Endothelial cell (in vitro differentiated cells): ENCODE measurements at regions not wholly inside any gene's neighbourhood (a gene's known extent, or its start where the extent isn't known, plus 50 kb on each side); places are given as distances from the start of the nearest gene placed in this dataset.

ENCODE experiments used
- DNase-seq: peaks from one replicate; pipeline ENCODE4 v3.0.0; 2021; ENCODE audit warnings: low spot score
- H3K27ac Mint-ChIP-seq: one replicate; pipeline ENCODE4 v1.8.0; 2021; ENCODE audit warnings: mixed read lengths, inconsistent platforms; ENCODE audit not compliant: unreplicated experiment
- H3K27me3 Mint-ChIP-seq: one replicate; pipeline ENCODE4 v1.8.0; 2021; ENCODE audit warnings: mild to moderate bottlenecking, moderate library complexity, mixed read lengths, inconsistent platforms; ENCODE audit not compliant: unreplicated experiment
- H3K36me3 Mint-ChIP-seq: one replicate; pipeline ENCODE4 v1.8.0; 2021; ENCODE audit warnings: mild to moderate bottlenecking, low read depth, mixed read lengths, inconsistent platforms; ENCODE audit not compliant: unreplicated experiment
- H3K4me1 Mint-ChIP-seq: one replicate; pipeline ENCODE4 v1.8.0; 2021; ENCODE audit warnings: mild to moderate bottlenecking, mixed read lengths, inconsistent platforms; ENCODE audit not compliant: unreplicated experiment
- H3K4me3 Mint-ChIP-seq: one replicate; pipeline ENCODE4 v1.8.0; 2021; ENCODE audit warnings: mild to moderate bottlenecking, mixed read lengths, inconsistent platforms; ENCODE audit not compliant: unreplicated experiment
- H3K9me3 Mint-ChIP-seq: one replicate; pipeline ENCODE4 v1.8.0; 2021; ENCODE audit warnings: mixed read lengths, inconsistent platforms; ENCODE audit not compliant: unreplicated experiment
- TF ChIP-seq, protein P1 (sequence below): fragments of 200-600 bp; sonication (generic); IDR thresholded peaks from one replicate; pipeline ENCODE4 v1.5.0; 2021; ENCODE audit warnings: antibody characterized with exemption; ENCODE audit not compliant: unreplicated experiment

DNA sequence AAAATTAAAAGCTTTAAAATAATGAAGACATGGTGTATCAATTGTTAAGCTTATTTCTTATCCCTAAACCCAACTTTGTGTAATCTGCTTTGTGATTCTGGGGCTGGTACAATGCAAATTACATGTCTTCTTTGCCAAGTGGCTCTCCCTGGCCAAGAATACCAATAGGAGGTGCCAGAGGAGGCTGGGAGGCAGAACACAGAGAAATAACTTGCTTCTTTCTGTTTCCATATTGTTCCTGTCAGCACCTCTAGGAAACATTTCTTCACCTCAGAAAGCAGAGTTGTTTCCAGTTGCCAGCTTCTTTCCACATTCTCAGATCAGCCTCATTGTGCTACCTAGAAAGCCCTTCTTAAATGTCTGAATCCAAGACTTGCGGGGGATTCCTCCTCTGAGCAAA is 174.4 kb downstream of the MDFIC start:
- H3K27ac Mint-ChIP-seq = no peak overlapping the region
- TF ChIP-seq, protein P1, sequence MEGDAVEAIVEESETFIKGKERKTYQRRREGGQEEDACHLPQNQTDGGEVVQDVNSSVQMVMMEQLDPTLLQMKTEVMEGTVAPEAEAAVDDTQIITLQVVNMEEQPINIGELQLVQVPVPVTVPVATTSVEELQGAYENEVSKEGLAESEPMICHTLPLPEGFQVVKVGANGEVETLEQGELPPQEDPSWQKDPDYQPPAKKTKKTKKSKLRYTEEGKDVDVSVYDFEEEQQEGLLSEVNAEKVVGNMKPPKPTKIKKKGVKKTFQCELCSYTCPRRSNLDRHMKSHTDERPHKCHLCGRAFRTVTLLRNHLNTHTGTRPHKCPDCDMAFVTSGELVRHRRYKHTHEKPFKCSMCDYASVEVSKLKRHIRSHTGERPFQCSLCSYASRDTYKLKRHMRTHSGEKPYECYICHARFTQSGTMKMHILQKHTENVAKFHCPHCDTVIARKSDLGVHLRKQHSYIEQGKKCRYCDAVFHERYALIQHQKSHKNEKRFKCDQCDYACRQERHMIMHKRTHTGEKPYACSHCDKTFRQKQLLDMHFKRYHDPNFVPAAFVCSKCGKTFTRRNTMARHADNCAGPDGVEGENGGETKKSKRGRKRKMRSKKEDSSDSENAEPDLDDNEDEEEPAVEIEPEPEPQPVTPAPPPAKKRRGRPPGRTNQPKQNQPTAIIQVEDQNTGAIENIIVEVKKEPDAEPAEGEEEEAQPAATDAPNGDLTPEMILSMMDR = no peak
- no peak overlapping the region for H3K4me3 Mint-ChIP-seq
- no peaks in the 10 kb centered on the region for H3K36me3 Mint-ChIP-seq
- no peaks in the 10 kb centered on the region for H3K9me3 Mint-ChIP-seq
- no peak for DNase-seq
- peaks cover 8% of the 10 kb centered on the region for H3K4me1 Mint-ChIP-seq
- H3K27me3 Mint-ChIP-seq = no peaks in the 10 kb centered on the region

DNA sequence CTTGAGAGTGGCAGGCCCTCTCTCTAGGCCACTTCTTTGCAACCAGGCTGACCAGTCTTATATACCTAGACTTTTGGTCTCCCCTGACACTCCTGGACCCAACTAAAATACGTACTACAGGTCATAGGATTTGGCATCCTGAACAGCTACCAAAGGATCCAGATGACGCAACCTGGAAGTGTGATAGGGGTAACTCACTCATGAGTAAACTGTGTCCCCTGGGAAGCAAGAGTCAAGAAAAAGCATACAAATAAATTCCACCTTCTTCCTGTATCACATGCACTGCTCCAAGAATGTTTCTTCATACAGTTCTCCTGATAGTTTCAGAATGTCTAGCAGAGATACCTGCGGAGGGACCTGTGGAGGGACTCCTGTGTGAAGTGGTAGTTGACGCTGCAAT is 172.3 kb downstream of the MDFIC start:
- Mint-ChIP-seq H3K9me3 (no peaks in the 10 kb centered on the region), H3K27ac (no peak overlapping the region), H3K4me3 (no peak overlapping the region), H3K36me3 (no peaks in the 10 kb centered on the region), H3K27me3 (no peaks in the 10 kb centered on the region), H3K4me1 (peaks cover 8% of the 10 kb centered on the region)
- TF ChIP-seq, protein P1 = no peak
- no peak for DNase-seq

DNA sequence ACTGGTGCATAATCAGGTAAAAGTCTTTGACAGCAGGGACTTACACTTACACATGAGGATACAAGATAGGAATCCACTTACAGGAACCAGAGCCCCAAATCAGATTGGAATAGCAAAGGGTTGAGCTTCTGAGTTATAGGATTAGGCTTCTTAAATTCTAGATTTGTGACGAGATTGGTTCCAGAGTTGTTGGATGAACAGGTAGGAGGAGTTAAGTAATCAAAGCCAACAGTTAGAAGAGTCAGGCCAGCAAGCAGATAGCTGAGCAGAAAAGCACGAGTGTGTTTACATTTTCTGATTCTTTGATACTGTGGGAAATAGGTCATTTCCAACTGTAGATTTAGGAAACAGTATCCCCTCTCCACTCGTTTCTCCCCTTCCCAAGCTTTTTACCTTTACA is 167.0 kb downstream of the MDFIC start:
- no peak overlapping the region for H3K4me3 Mint-ChIP-seq
- DNase-seq = no peak
- H3K4me1 Mint-ChIP-seq = peaks cover 11% of the 10 kb centered on the region
- no peaks in the 10 kb centered on the region for H3K36me3 Mint-ChIP-seq
- peaks cover 1% of the 10 kb centered on the region for H3K27me3 Mint-ChIP-seq
- TF ChIP-seq, protein P1 = no peak
- H3K9me3 Mint-ChIP-seq = no peaks in the 10 kb centered on the region
- H3K27ac Mint-ChIP-seq = no peak overlapping the region

DNA sequence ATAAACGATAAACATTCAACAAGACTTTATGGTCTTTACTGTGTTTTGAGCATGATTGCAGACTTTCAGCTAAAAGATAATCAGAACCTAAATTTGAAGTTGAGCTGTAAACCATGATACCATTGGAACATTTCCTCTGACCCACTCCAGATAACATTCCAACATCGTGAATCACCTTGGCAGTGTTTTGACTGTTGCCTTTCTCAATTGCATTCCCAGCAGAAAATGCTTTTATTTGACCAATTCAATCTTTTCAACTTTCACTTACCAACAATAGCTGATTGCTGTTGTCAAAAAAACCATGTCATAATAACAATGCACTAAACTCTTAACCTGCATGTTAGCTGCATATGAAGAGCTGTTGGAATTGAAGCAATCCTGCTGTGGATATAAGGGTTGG is 165.5 kb downstream of the MDFIC start:
- Mint-ChIP-seq H3K27ac (no peak overlapping the region), H3K4me1 (peaks cover 13% of the 10 kb centered on the region), H3K27me3 (peaks cover 1% of the 10 kb centered on the region), H3K4me3 (no peak overlapping the region), H3K36me3 (no peaks in the 10 kb centered on the region), H3K9me3 (no peaks in the 10 kb centered on the region)
- TF ChIP-seq, protein P1 = no peak
- no peak for DNase-seq

DNA sequence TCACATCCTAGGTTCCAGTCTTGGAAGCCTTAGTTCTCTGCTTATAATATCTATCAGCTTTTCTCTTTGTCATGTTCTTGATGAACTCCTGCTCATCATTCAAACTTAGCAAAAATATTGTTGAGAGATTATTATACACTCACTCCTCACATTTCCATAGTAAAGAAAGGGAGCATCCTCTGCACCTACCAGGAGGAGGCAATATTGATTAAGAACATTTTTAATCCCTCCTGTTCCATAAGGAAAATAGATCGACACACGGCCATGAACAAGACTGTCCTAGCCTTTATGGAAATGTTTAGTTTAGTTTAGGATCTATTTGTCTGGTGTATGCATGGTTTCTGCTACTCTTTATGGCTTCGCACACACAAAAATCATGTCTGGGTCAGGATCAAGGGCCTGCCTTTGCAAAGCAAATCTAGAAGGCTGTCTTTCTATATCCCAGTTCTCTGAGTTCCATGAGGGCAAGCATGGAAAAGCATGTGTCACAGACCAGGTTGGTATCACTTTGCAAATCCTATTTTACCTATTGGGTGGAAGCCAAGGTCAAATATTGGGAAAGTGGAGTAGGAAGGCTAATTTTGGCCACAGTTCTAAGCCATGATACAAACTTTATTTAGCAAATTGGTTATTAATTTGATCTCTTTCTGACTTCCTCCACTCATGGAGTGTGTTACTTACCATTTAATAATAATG is 164.4 kb downstream of the MDFIC start:
- Mint-ChIP-seq H3K4me3 (no peak overlapping the region), H3K9me3 (no peaks in the 10 kb centered on the region), H3K27ac (no peak overlapping the region), H3K36me3 (no peaks in the 10 kb centered on the region), H3K27me3 (peaks cover 1% of the 10 kb centered on the region), H3K4me1 (peaks cover 13% of the 10 kb centered on the region)
- DNase-seq = no peak
- TF ChIP-seq, protein P1 = no peak
